Skin epidermis (tissue), 12 donors: ENCODE measurements at regions not wholly inside any gene's neighbourhood (a gene's known extent, or its start where the extent isn't known, plus 50 kb on each side); places are given as distances from the start of the nearest gene placed in this dataset.
"Not testable (repeated sequence)": the region's sequence is repeated elsewhere in the genome, so short reads cannot be mapped to it uniquely, and the experiment has no call there.

ENCODE experiments used
- H3K27ac ChIP-seq, 21 experiments: fragments of 200-600 bp; sonication (generic) in 11 of 21; one replicate each; pipeline ENCODE4 v1.5.0; 2020; ENCODE audit warnings: mild to moderate bottlenecking in 3 of 21, inconsistent platforms in 2 of 21, moderate library complexity in 2 of 21
- H3K4me3 ChIP-seq, 7 experiments: fragments of 200-600 bp; sonication (generic) in 2 of 7; one replicate each; pipeline ENCODE4 v1.5.0; 2020; ENCODE audit warnings: inconsistent platforms in 2 of 7, mild to moderate bottlenecking in 2 of 7, moderate library complexity in 1 of 7

GRCh38 chr2:145416640-145417039 is 896.7 kb upstream of the ZEB2 start:
- H3K4me3 ChIP-seq, result no peak overlapping the region
- H3K27ac ChIP-seq, result no peak overlapping the region

- no peak overlapping the region for H3K27ac ChIP-seq
Observed at GRCh38 chr2:145415151-145415550, 895.2 kb upstream of the ZEB2 start.

GRCh38 chr2:145413261-145414030 is 893.5 kb upstream of the ZEB2 start:
- no peak overlapping the region for H3K4me3 ChIP-seq
- H3K27ac ChIP-seq, result no peak overlapping the region

More at GRCh38 chr2:145415151-145415550, 895.2 kb upstream of the ZEB2 start:
- no peak overlapping the region for H3K4me3 ChIP-seq

GRCh38 chr2:145412155-145412554 is 892.2 kb upstream of the ZEB2 start:
- H3K4me3 ChIP-seq, result no peak overlapping the region
- H3K27ac ChIP-seq, result no peak overlapping the region

GRCh38 chr2:145411493-145411892 is 891.6 kb upstream of the ZEB2 start:
- Histone ChIP-seq H3K27ac (no peak overlapping the region), H3K4me3 (no peak overlapping the region)

GRCh38 chr2:145410086-145410485 is 890.2 kb upstream of the ZEB2 start:
- Histone ChIP-seq H3K27ac (no peak overlapping the region), H3K4me3 (no peak overlapping the region)

- H3K4me3 ChIP-seq, result no peak overlapping the region
- no peak overlapping the region for H3K27ac ChIP-seq
Observed at GRCh38 chr2:145408980-145409379, 889.1 kb upstream of the ZEB2 start.

GRCh38 chr2:145404690-145405089 is 884.8 kb upstream of the ZEB2 start:
- no peak overlapping the region for H3K4me3 ChIP-seq

GRCh38 chr2:145402706-145403277 is 882.9 kb upstream of the ZEB2 start:
- Histone ChIP-seq H3K27ac (no peak overlapping the region), H3K4me3 (no peak overlapping the region)

More at GRCh38 chr2:145404690-145405089, 884.8 kb upstream of the ZEB2 start:
- H3K27ac ChIP-seq, result no peak overlapping the region

- Histone ChIP-seq H3K4me3 (no peak overlapping the region), H3K27ac (no peak overlapping the region)
Observed at GRCh38 chr2:145399131-145399530, 879.2 kb upstream of the ZEB2 start.

- H3K4me3 ChIP-seq, result no peak overlapping the region
- H3K27ac ChIP-seq, result no peak overlapping the region
Observed at GRCh38 chr2:145394181-145394580, 874.3 kb upstream of the ZEB2 start.

GRCh38 chr2:145386973-145387372 is 867.1 kb upstream of the ZEB2 start:
- Histone ChIP-seq H3K27ac (no peak overlapping the region), H3K4me3 (no peak overlapping the region)

GRCh38 chr2:145383961-145384360 is 864.0 kb upstream of the ZEB2 start:
- Histone ChIP-seq H3K27ac (no peak overlapping the region), H3K4me3 (no peak overlapping the region)

- H3K4me3 ChIP-seq, result no peak overlapping the region
- no peak overlapping the region for H3K27ac ChIP-seq
Observed at GRCh38 chr2:145380436-145381017, 860.6 kb upstream of the ZEB2 start.

- H3K4me3 ChIP-seq, result no peak overlapping the region
- H3K27ac ChIP-seq, result no peak overlapping the region
Observed at GRCh38 chr2:145379934-145380333, 860.0 kb upstream of the ZEB2 start.

- Histone ChIP-seq H3K4me3 (no peak overlapping the region), H3K27ac (no peak overlapping the region)
Observed at GRCh38 chr2:145374165-145374564, 854.2 kb upstream of the ZEB2 start.

GRCh38 chr2:145367334-145367733 is 847.4 kb upstream of the ZEB2 start:
- H3K27ac ChIP-seq, result not testable (repeated sequence)

GRCh38 chr2:145366341-145366740 is 846.4 kb upstream of the ZEB2 start:
- H3K4me3 ChIP-seq, result no peak overlapping the region
- no peak overlapping the region for H3K27ac ChIP-seq

More at GRCh38 chr2:145367334-145367733, 847.4 kb upstream of the ZEB2 start:
- H3K4me3 ChIP-seq, result not testable (repeated sequence)

- no peak overlapping the region for H3K4me3 ChIP-seq
- H3K27ac ChIP-seq, result no peak overlapping the region
Observed at GRCh38 chr2:145360129-145360790, 840.3 kb upstream of the ZEB2 start.

GRCh38 chr2:145359561-145359960 is 839.6 kb upstream of the ZEB2 start:
- no peak overlapping the region for H3K27ac ChIP-seq
- no peak overlapping the region for H3K4me3 ChIP-seq

GRCh38 chr2:145356056-145356455 is 836.1 kb upstream of the ZEB2 start:
- Histone ChIP-seq H3K4me3 (no peak overlapping the region), H3K27ac (no peak overlapping the region)
